ENCODE measurements at regions not wholly inside any gene's neighbourhood (a gene's known extent, or its start where the extent isn't known, plus 50 kb on each side); places are given as distances from the start of the nearest gene placed in this dataset.

DNA sequence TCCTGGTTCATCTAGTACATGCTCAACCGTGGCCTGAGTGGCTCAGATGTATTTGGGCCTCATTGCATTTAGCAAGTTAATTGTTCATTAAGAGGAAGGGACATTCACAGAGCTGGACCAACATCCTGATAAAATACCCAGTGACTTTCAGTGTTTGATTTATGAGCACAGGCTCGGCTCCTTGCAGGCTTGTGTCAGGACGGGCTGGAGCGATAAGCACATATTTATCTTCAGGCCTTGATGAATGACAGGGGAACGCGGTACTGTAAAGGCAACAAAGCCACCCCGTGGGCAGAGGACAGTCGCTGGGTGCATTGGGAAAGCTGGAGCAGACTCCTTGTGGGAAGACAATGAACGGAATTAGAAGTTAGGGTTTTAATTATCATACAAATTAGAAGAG is 548.6 kb upstream of the HS6ST1 start:
- DNase-seq, result no peak

GRCh38 chr2:128867936-128868636 is 549.4 kb upstream of the HS6ST1 start:
- DNase-seq, result no peak

- no peak for DNase-seq
Measured at GRCh38 chr2:128868686-128869551, 550.3 kb upstream of the HS6ST1 start.

DNA sequence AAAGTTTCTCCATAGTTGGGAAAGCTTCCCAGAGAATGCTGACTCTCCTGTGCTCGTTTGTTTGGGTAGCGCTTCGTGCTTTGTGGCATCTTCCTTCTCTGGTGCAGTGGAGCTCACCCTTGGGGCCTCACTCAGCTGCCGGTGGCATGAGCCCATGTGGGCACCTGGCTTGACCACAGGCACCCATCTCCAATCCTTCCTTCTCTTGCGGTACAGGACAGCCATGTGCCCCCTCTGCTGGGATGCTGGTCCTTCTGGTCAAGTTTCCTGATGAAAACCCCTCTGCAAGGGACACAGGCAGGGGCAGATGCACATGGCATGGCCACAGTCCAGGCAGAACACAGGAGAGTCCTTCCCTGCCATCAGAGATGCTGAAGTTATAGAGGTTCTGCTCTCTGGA is 555.9 kb upstream of the HS6ST1 start:
- no peak for DNase-seq

GRCh38 chr2:128876986-128877983 is 558.6 kb upstream of the HS6ST1 start:
- no peak for DNase-seq

GRCh38 chr2:128879161-128879560 is 560.5 kb upstream of the HS6ST1 start:
- DNase-seq, result no peak

DNA sequence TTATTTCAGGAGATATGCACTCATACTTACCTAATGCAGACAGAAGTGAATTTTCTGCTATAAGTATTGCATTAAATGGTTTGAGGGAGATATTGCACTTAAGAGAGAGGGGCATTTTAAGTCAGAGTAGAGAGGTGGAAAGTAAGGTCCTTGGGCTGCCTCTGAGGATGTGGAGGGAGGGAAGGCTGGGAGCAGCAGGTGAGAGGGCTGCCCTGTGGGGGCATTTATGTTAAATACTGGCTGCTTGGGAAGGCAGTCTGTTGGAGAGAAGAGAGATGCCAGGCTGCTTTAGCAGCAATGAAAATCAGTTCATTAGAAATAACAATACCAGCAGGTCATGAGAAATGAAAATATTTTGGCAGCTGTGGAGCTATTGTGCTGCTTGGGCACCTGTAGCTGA is 576.2 kb upstream of the HS6ST1 start:
- DNase-seq, result no peak

- DNase-seq, result no peak
Measured at GRCh38 chr2:128901572-128902391, 583.1 kb upstream of the HS6ST1 start.

- no peak for DNase-seq
Measured at GRCh38 chr2:128903637-128904036, 585.0 kb upstream of the HS6ST1 start.

GRCh38 chr2:128911276-128911675 is 592.6 kb upstream of the HS6ST1 start:
- DNase-seq, result no peak

GRCh38 chr2:128914320-128914719 is 595.7 kb upstream of the HS6ST1 start:
- no peak for DNase-seq

DNA sequence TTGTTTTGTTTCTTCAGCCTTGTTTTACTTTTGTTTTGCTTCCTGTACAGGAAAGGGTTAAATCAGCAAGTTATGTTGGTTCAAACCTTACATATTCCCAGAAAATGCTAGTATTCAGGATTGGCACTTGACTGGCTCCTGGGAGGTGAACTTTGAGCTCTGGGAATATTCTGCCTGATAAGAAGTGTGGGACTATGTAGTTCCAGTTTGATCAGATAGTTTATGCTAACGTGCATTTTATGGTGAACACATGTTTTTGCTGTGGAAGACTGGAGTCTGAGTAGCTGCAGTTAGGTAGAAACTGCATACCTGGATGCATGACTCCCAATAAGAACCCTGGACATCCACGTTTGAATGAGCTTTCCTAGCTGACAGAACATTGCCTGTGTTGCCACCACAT is 603.1 kb upstream of the HS6ST1 start:
- DNase-seq, result no peak

DNA sequence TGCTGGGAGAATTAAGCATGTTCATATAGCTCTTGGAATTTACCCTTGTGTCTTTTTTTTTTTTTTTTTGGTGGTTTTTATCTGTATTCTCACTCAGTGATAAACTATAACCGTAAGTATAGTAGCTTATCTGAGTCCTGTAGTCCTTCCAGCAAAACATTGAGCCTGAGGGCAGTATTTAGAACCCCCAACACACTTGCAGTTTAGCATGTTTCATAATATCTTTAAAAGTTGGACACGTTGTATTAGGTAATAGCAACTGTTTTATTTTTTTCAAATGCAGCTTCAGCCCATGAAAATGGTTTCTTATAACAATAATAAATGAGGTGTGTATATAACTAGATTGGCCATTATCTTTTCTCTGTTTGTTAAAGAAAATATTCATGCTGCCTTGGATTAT is 603.5 kb upstream of the HS6ST1 start:
- no peak for DNase-seq

GRCh38 chr2:128925631-128926030 is 607.0 kb upstream of the HS6ST1 start:
- no peak for DNase-seq

GRCh38 chr2:128930101-128930500 is 611.4 kb upstream of the HS6ST1 start:
- DNase-seq, result no peak

- DNase-seq, result no peak
Measured at GRCh38 chr2:128940378-128940777, 621.7 kb upstream of the HS6ST1 start.

DNA sequence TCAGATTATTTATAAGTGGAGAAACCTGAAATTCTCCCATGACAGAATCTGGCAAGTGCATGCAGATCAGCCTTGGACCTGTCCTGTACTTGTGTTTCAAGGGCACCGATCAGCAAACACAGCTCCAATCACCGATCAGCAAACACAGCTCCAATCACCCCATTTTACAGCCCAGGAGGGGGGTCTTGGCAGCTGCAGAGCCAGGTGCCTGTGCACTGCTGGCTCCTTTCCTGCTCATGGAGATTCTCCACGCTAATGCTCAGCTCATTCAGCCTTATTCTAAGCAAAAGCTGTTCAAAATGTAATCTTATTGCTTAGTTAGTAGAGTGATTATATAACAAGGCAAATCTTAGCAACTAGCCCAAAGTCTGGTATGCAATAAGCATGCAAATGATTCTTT is 623.1 kb upstream of the HS6ST1 start:
- no peak for DNase-seq

- no peak for DNase-seq
Measured at GRCh38 chr2:128949360-128949759, 630.7 kb upstream of the HS6ST1 start.

GRCh38 chr2:128950758-128951157 is 632.1 kb upstream of the HS6ST1 start:
- DNase-seq, result no peak

DNA sequence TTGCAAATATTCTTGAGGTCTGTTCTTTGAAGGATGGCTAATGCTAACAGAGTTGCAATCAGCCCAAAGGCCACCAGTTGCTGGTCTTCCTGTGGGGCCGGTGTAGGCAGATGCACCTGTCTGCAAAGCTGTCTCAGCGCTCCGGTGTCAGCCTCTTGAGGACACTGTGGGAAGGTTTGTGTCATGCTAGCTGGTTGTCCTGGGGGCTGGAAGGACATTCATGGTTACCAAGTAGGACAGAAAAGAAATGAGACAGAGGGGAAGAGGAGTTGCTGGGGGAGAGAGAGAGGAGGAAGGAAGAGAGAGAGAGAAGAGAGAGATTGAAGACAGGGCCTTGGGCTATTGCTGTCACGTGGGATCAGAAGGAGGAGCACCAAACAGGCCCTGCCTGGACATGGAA is 639.6 kb upstream of the HS6ST1 start:
- DNase-seq, result no peak

DNA sequence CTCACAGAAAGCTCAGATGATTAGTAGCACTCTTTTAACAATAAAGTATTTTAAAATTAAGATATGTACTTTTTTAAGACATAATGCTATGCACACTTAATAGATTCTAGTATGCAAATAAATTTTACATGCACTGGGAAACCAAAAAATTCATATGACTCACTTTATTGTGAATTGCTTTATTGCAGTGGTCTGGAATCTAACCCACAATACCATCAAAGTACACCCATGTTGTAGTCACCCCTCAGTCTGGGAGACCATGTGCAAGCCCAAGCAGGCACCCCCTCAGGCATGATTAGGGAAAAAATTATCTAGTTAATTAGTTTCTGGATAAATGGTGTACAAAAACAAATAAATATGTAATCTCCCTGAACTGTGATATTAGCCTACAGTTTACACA is 649.0 kb upstream of the HS6ST1 start:
- no peak for DNase-seq

DNA sequence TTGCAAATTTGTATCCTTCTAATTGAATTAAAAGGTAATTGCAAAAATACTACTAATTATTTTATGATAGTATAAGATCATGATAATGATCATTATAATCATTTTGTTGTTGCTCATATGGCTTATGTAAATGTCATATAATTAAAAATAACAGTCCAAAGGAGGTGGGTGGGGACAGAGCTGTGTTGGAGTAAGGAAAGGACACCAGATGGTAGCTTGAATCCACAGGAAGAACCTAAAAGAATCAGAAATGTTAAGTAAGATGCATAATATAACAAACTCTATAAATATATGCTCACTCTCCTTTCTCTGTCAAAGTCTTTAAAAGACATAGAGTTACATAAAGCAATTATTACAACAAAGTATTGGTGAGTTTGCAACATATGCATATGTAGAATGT is 650.7 kb upstream of the HS6ST1 start:
- DNase-seq, result no peak
